SK-N-SH (cell line): ENCODE measurements at regions not wholly inside any gene's neighbourhood (a gene's known extent, or its start where the extent isn't known, plus 50 kb on each side); places are given as distances from the start of the nearest gene placed in this dataset.

Source experiments
- CTCF ChIA-PET: fragments of 300-600, 350-600 bp; formaldehyde crosslinking; extraction: SDS; loops from one replicate; lab custom pipeline; 2021; lab: Yijun Ruan, JAX
- POLR2A ChIA-PET: fragments of 350-600 bp; sonication (Branson Sonifier 250); formaldehyde crosslinking; extraction: SDS; loops from one replicate; lab custom pipeline; 2020; ENCODE audit warnings: antibody characterized with exemption, inconsistent platforms; lab: Yijun Ruan, JAX
- DNase-seq: peaks from one replicate; pipeline ENCODE4 v3.0.0; 2012
- H2AFZ ChIP-seq: fragments of 200-600 bp; sonication (generic); 2 replicates; pipeline ENCODE4 v1.8.1; 2016; ENCODE audit warnings: antibody characterized with exemption, mild to moderate bottlenecking, low read depth
- H3F3A ChIP-seq: fragments of 200-600 bp; sonication (generic); replicated peaks from 2 replicates; pipeline ENCODE3; 2016; ENCODE audit warnings: antibody characterized with exemption, mild to moderate bottlenecking; ENCODE audit not compliant: insufficient read depth
- H3K27ac ChIP-seq, 2 experiments: fragments of 200-500 bp in 1 of 2; fragments of 200-600 bp in 1 of 2; sonication (Bioruptor generic) in 1 of 2; sonication (generic), shearing (Covaris generic) in 1 of 2; 2 replicates each; pipeline versions ENCODE4 v1.5.1 to v1.6.1; 2014 to 2016; ENCODE audit warnings: low read depth in 2 of 2, inconsistent platforms in 1 of 2, low read length in 1 of 2, mild to moderate bottlenecking in 1 of 2, mixed read lengths in 1 of 2
- H3K27me3 ChIP-seq: fragments of 200-600 bp; sonication (generic), shearing (Covaris generic); 2 replicates; pipeline ENCODE4 v1.6.1; 2016; ENCODE audit warnings: mixed run types; ENCODE audit not compliant: insufficient read depth
- H3K36me3 ChIP-seq, 2 experiments: fragments of 200-500 bp in 1 of 2; fragments of 200-600 bp in 1 of 2; sonication (Bioruptor generic) in 1 of 2; sonication (generic) in 1 of 2; replicated peaks in 1 of 2; 2 replicates each; pipeline versions ENCODE3 to v1.5.1; 2014 to 2016; ENCODE audit warnings: low read length in 1 of 2, mild to moderate bottlenecking in 1 of 2; ENCODE audit not compliant: insufficient read depth in 2 of 2, control insufficient read depth in 1 of 2
- H3K4me1 ChIP-seq, 2 experiments: fragments of 200-500 bp in 1 of 2; fragments of 200-600 bp in 1 of 2; sonication (Bioruptor generic) in 1 of 2; sonication (generic), shearing (Covaris generic) in 1 of 2; 2 replicates each; pipeline versions ENCODE4 v1.5.1 to v1.6.1; 2014 to 2016; ENCODE audit warnings: low read depth in 1 of 2, low read length in 1 of 2, mixed run types in 1 of 2; ENCODE audit not compliant: insufficient read depth in 2 of 2, control insufficient read depth in 1 of 2
- H3K4me2 ChIP-seq: fragments of 200-600 bp; sonication (generic), shearing (Covaris generic); 2 replicates; pipeline ENCODE4 v1.6.1; 2017; ENCODE audit warnings: mixed run types
- H3K4me3 ChIP-seq, 2 experiments: fragments of 200-500 bp in 1 of 2; fragments of 200-600 bp in 1 of 2; sonication (Bioruptor generic) in 1 of 2; sonication (generic), shearing (Covaris generic) in 1 of 2; 2 replicates each; pipeline versions ENCODE4 v1.5.1 to v1.8.1; 2014 to 2016; ENCODE audit warnings: low read depth in 2 of 2, inconsistent platforms in 1 of 2, low read length in 1 of 2, mild to moderate bottlenecking in 1 of 2, mixed read lengths in 1 of 2, moderate library complexity in 1 of 2
- H3K79me2 ChIP-seq: fragments of 200-600 bp; sonication (generic); 2 replicates; pipeline ENCODE4 v1.8.1; 2017; ENCODE audit warnings: mild to moderate bottlenecking; ENCODE audit not compliant: insufficient read depth
- H3K9ac ChIP-seq: fragments of 200-600 bp; sonication (generic); 2 replicates; pipeline ENCODE4 v1.6.1; 2017; ENCODE audit warnings: mixed run types
- H3K9me2 ChIP-seq: fragments of 200-600 bp; sonication (generic); 2 replicates; pipeline ENCODE4 v1.6.1; 2017; ENCODE audit warnings: mixed run types
- H3K9me3 ChIP-seq: fragments of 200-600 bp; sonication (generic); 2 replicates; pipeline ENCODE4 v1.6.1; 2017; ENCODE audit warnings: mixed run types, mild to moderate bottlenecking, moderate library complexity
- H4K20me1 ChIP-seq: fragments of 200-600 bp; sonication (generic); 2 replicates; pipeline ENCODE4 v1.6.1; 2017; ENCODE audit warnings: mild to moderate bottlenecking, mixed run types; ENCODE audit not compliant: insufficient read depth
- CHD2 ChIP-seq: fragments of 150-350 bp; IDR thresholded peaks from 2 replicates; pipeline ENCODE4 v1.6.1; 2018; ENCODE audit warnings: low read length; ENCODE audit not compliant: partially characterized antibody
- EZH2phosphoT487 ChIP-seq: fragments of 200-600 bp; sonication (generic); IDR thresholded peaks from 2 replicates; pipeline ENCODE4 v1.6.1; 2017; ENCODE audit warnings: low read depth, mixed run types, mild to moderate bottlenecking, antibody characterized with exemption, moderate library complexity, borderline replicate concordance
- FOXJ3 ChIP-seq: sonication (generic); formaldehyde crosslinking; IDR thresholded peaks from 2 replicates; pipeline ENCODE4 v1.5.1; 2020; ENCODE audit warnings: mild to moderate bottlenecking, missing genetic modification reagents
- IRF3 ChIP-seq: fragments of 150-350 bp; IDR thresholded peaks from 2 replicates; pipeline ENCODE4 v1.6.1; 2016; ENCODE audit warnings: mild to moderate bottlenecking, low read depth, low read length
- JUND ChIP-seq: IDR thresholded peaks from 2 replicates; pipeline ENCODE4 v1.4.0; 2012
- MEF2A ChIP-seq: IDR thresholded peaks from 2 replicates; pipeline ENCODE4 v1.4.0; 2012; ENCODE audit warnings: low read depth, borderline replicate concordance
- MXI1 ChIP-seq: IDR thresholded peaks from 2 replicates; pipeline ENCODE4 v1.6.1; 2012; ENCODE audit warnings: mild to moderate bottlenecking, low read depth, low read length, improper control_type of control experiment
- NRF1 ChIP-seq: IDR thresholded peaks from 2 replicates; pipeline ENCODE4 v1.6.1; 2012; ENCODE audit warnings: low read depth, mild to moderate bottlenecking, low read length
- POLR2AphosphoS5 ChIP-seq: IDR thresholded peaks from 2 replicates; pipeline ENCODE4 v1.6.1; 2012; ENCODE audit warnings: low read depth, low read length
- REST ChIP-seq: IDR thresholded peaks from 2 replicates; pipeline ENCODE4 v1.6.1; 2012; ENCODE audit warnings: mild to moderate bottlenecking, low read depth, low read length, moderate library complexity
- SMC3 ChIP-seq: IDR thresholded peaks from 2 replicates; pipeline ENCODE4 v1.6.1; 2012; ENCODE audit warnings: low read depth, low read length, improper control_type of control experiment
- TEAD4 ChIP-seq: IDR thresholded peaks from 2 replicates; pipeline ENCODE4 v1.4.0; 2012; ENCODE audit warnings: mild to moderate bottlenecking, borderline replicate concordance; ENCODE audit not compliant: insufficient read depth
- YY1 ChIP-seq: IDR thresholded peaks from 2 replicates; pipeline ENCODE4 v1.4.0; 2012; ENCODE audit warnings: low read depth, mild to moderate bottlenecking
- WGBS: methylation state at CpG from one replicate; pipeline ENCODE4 v1.1.6; 2017; ENCODE audit warnings: low lambda C conversion rate; 5-methylcytosine and 5-hydroxymethylcytosine counted together

GRCh38 chr12:24668563-24668962, 280.3 kb downstream of the BCAT1 start:
- Histone ChIP-seq H2AFZ (no peak overlapping the region), H3K9ac (no peak overlapping the region), H4K20me1 (no peaks in the 10 kb centered on the region), H3F3A (no peaks in the 10 kb centered on the region), H3K27ac (no peak overlapping the region), H3K27me3 (no peaks in the 10 kb centered on the region), H3K9me2 (no peaks in the 10 kb centered on the region), H3K4me3 (no peak overlapping the region), H3K4me1 (no peaks in the 10 kb centered on the region), H3K9me3 (no peaks in the 10 kb centered on the region), H3K79me2 (no peaks in the 10 kb centered on the region), H3K4me2 (no peak overlapping the region), H3K36me3 (no peaks in the 10 kb centered on the region)
- TF ChIP-seq REST: no peak
- TF ChIP-seq IRF3: no peak
- no peak for TF ChIP-seq TEAD4
- TF ChIP-seq EZH2phosphoT487: no peak
- no peak for TF ChIP-seq MEF2A
- TF ChIP-seq JUND: no peak
- TF ChIP-seq FOXJ3: no peak
- TF ChIP-seq SMC3: no peak
- TF ChIP-seq NRF1: no peak
- TF ChIP-seq CHD2: no peak
- DNase-seq: no peak
- ChIA-PET CTCF (no interaction called here), POLR2A (no interaction called here)
- WGBS: 67% methylated on average over 2 of the region's 2 CpGs

- H3K9ac ChIP-seq: no peak overlapping the region
- H3K27me3 ChIP-seq: no peaks in the 10 kb centered on the region
- no peak for TF ChIP-seq YY1
- TF ChIP-seq POLR2AphosphoS5: no peak
- no peak for TF ChIP-seq JUND
- no peak for TF ChIP-seq MXI1
- DNase-seq: no peak
- no peaks in the 10 kb centered on the region for H3K79me2 ChIP-seq
- no peaks in the 10 kb centered on the region for H3K9me2 ChIP-seq
- no peaks in the 10 kb centered on the region for H3K4me1 ChIP-seq
- ChIA-PET POLR2A (no interaction called here), CTCF (interaction anchor here (1.4 kb wide), 1 partner anchor 10 kb away, joined by 4 read pairs; no protein-coding TSS in a partner anchor)
- H3F3A ChIP-seq: no peaks in the 10 kb centered on the region
- H4K20me1 ChIP-seq: no peaks in the 10 kb centered on the region
- WGBS: 49% methylated on average over 9 of the region's 9 CpGs
- H3K36me3 ChIP-seq: no peaks in the 10 kb centered on the region
- H3K27ac ChIP-seq: no peak overlapping the region
- H3K4me3 ChIP-seq: no peak overlapping the region
- H2AFZ ChIP-seq: no peak overlapping the region
- no peaks in the 10 kb centered on the region for H3K9me3 ChIP-seq
- H3K4me2 ChIP-seq: no peak overlapping the region
Observed at GRCh38 chr12:24664161-24664880, 284.6 kb downstream of the BCAT1 start.
